Inflammatory macrophage treated with lipopolysaccharide for 4 hours (primary cell): ENCODE measurements at regions not wholly inside any gene's neighbourhood (a gene's known extent, or its start where the extent isn't known, plus 50 kb on each side); places are given as distances from the start of the nearest gene placed in this dataset.

Experiments used
- DNase-seq: peaks from one replicate; pipeline ENCODE4 v3.0.0-alpha.2; 2020

DNA sequence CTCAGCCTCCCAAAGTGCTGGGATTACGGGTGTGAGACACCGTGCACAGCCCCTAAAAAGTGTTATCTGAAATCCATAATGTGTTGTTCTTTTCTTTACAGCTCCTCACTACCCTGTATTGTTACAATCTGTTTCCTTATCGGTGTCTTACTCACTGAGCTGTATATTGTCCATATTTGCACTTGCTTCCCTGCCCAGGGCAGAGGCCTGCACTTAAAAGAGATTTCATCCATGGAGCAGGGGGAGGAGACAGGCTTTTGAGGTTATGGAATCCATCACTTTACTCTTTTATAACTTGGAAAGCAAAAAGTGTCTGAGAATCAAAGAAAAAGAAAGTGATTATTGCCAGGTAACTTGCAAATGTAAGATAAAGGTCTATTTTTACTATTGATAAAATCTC is 251.0 kb downstream of the DIO2 start:
- DNase-seq: no peak

DNA sequence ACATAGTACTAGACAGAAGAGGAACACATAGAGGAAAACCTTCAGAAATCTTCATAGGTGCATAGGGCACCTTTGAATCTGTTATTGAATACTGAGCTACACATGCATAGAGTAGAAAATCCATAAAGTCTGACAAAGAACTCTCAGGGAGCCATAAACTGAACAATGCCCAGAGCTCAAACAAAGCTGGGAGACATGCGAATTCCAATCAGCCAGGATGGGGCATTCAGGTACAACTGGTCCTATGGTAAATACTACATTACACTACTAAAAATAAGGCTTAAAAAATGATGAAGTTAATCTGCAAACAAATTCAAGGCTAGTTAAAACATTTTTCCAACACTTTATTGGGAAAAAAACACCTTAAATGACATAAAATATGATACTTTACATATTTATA is 259.7 kb downstream of the DIO2 start:
- no peak for DNase-seq

DNA sequence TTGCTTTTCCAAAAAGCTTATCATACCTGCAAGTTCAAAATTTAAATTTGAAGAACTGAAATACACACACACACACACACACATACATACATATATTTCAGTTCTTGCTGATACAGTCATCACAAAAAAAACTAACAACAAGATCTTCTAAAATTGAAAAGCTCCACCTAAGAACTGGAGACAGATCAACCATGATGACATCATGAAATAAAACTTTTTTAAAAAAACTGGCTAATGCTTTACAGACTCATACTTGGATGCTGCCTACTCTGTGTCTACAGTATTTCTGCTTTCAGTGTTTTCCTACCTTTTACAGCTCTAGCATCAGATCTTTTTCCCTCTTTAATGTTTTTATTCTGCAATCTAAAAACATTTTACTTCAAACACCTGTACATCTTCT is 261.4 kb downstream of the DIO2 start:
- no peak for DNase-seq

DNA sequence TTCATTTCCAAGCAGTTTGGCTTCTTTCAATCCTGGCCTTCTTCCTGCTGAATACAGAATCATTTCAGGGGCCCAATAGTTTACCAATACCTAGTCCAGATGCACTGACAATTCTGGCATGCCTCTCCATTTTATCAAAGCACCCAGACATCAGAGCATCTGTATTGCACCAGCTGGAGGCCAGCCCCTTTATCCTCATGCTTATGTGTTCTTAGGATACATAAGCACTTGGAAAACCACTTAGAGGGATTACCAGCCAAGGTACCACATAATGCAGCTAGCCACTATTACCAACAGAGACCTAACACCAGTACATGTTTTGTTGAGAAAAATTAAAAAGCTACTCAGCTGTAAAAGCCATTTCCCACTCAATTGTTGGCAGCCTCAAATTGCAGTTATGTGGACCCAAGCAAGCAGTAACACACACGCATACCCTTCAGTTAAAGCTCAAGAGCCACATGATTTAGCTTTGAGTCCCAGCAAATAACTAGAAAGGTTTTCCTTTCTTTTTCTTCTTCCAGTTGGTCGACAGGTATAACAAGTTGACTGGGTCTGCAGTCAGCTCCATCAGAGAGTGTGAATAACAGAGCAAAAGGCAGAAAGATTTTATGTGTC is 263.8 kb downstream of the DIO2 start:
- DNase-seq: no peak

DNA sequence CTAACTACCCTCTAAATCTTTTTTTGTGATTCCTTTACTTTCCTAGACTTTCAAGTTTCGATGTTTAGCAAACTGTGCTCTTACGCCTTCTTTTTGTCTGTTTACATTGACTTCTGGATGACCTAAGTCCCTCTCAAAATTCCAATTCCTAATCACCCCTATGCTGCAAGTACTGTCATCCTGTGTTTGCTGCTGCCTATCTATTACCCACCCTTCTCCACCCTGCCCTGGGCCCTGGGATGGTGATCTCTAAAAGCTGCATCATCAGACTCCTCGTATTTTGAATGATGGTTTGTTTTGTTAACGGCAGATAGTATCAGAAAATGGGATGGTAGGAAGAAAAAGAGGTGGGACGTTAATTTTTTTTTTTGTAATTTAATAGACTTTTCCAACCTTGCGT is 272.1 kb downstream of the DIO2 start:
- DNase-seq: no peak

DNA sequence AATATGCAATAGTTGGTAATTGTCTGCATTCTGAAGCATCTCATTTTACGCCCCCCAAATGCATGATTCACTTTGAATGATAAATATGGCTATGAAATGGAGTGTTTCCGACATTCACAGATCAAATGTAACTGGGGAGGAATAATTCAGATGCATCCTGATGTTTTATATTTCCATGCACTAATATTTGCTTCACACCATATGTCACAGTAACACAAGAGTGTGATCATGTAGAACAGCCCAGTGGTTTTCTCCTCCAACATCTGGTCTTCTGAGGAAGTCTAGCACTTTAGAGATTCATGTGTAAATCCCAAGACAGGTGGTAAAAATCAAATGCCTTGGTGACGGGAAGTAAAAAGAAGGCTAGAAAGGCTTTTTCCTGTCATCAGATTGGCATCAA is 273.1 kb downstream of the DIO2 start:
- DNase-seq: no peak

DNA sequence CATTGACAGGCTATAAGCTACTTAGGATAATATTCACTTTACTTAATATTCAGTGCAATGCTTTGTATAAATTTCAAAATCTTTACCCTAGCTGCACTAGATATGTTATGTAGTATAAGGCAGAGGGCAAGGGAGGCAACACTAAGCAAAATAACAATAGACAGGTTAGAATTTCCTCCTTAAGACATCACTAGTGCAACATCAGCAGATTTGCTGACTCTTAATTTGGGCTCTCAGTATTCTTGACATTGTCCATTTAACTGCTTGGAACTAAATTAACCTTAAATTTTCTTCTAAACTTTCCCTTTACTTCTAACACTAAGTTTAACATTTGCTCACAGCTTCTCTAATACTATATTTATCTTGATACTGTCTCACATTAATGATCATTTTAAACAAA is 273.9 kb downstream of the DIO2 start:
- DNase-seq: no peak

DNA sequence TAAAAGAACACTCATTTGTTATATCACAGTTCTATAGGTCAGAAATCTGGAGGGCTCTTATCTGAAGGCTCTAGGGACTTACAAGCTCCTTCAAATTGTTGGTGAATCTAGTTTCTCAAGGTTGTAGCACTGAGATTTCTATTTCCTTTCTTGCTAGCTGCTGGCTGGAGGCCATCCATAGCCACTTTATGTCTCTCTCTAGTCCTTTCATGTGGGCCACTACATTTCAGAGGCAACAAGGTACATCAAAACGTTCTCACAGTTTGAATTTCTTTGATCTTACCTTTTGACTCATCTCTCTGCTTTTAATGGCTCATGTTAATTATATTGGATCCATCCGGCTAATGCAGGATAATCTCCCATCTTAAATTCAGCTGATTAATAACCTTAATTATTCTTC is 286.8 kb downstream of the DIO2 start:
- DNase-seq: no peak

DNA sequence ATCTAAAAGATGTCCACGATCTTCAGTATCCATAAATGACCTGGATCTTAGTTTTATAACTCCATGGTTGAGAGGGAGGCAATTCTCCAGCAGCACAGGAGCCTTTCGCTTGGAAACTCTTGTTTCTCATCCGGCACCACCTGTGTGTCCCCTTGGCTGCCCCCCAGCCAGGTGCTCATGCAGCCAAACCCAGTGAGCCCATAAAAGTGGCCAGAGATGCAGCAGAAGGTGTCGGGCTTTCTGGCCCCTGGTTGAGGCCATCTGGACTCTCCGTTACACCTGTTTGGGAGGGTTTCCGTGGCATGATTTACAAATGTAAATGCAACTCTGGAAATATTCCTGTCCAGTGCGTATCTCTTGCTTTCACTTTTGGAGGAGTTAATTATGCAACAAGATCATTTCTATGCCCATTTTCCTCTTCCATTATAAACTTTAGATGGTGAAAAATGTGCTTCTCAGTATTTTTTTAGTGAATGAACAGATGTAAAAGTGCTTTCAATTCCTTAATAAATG is 291.1 kb downstream of the DIO2 start:
- no peak for DNase-seq
